GM12878 (cell line): ENCODE measurements at regions not wholly inside any gene's neighbourhood (a gene's known extent, or its start where the extent isn't known, plus 50 kb on each side); places are given as distances from the start of the nearest gene placed in this dataset.
A peak's percentile ranks its signal among the peaks of the same experiment; 100 is the strongest.

Experiments
- ATAC-seq: fragments of 200-7000 bp; cut with Tn5 transposase; 3 replicates; pipeline ENCODE4 v1.9.1; 2020; ENCODE audit warnings: mild to moderate bottlenecking, moderate library complexity
- BruUV-seq: library from RNA; stranded (reverse); fragments of 400-500 nt; replicated peaks from 2 replicates; lab custom pipeline; 2021; lab: Mats Ljungman, UMichigan
- CTCF ChIA-PET: fragments of 300-600 bp; sonication (Branson Sonifier 250); formaldehyde crosslinking; extraction: SDS; loops from one replicate; lab custom pipeline; 2021; ENCODE audit warnings: inconsistent platforms; lab: Yijun Ruan, JAX
- POLR2A ChIA-PET: fragments of 350-600 bp; formaldehyde crosslinking; extraction: SDS; loops from one replicate; lab custom pipeline; 2021; ENCODE audit warnings: inconsistent platforms; lab: Charles Lee
- RAD21 ChIA-PET: fragments of 300-600 bp; sonication (Branson Sonifier 250); formaldehyde crosslinking; loops from one replicate; lab custom pipeline; 2023; ENCODE audit warnings: antibody characterized with exemption; ENCODE audit not compliant: unreplicated experiment; lab: Charles Lee
- SMC1A ChIA-PET: fragments of 300-600 bp; sonication (Branson Sonifier 250); formaldehyde crosslinking; loops from one replicate; lab custom pipeline; 2023; ENCODE audit not compliant: unreplicated experiment, uncharacterized antibody; lab: Charles Lee
- DNase-seq: peaks from one replicate; pipeline ENCODE4 v3.0.0-alpha.2; 2011; ENCODE audit warnings: low read depth, low spot score
- FAIRE-seq: peaks from 3 replicates; lab custom pipeline; 2011; peaks lifted over from hg19 to GRCh38; lab: Jason Lieb, UNC
- H2AFZ ChIP-seq: 2 replicates; pipeline ENCODE4 v1.6.0; 2011; ENCODE audit warnings: low read depth, low read length, control low read depth; ENCODE audit not compliant: control insufficient read depth
- H3K27ac ChIP-seq: 2 replicates; pipeline ENCODE4 v1.5.1; 2011; ENCODE audit warnings: control low read depth; ENCODE audit not compliant: control insufficient read depth, insufficient read depth
- H3K27me3 ChIP-seq, 2 experiments: replicated peaks in 1 of 2; 2 replicates each; pipeline versions ENCODE4 v1.6.0 to v1.6.1; 2011; ENCODE audit warnings: low read length in 1 of 2; ENCODE audit not compliant: control insufficient read depth in 2 of 2, insufficient read depth in 2 of 2
- H3K36me3 ChIP-seq, 2 experiments: 2 replicates each; pipeline ENCODE4 v1.5.1; 2011; ENCODE audit warnings: low read length in 1 of 2; ENCODE audit not compliant: control insufficient read depth in 2 of 2, insufficient read depth in 2 of 2
- H3K4me1 ChIP-seq: 2 replicates; pipeline ENCODE4 v1.6.1; 2011; ENCODE audit warnings: mild to moderate bottlenecking, low read length, moderate library complexity, mixed read lengths; ENCODE audit not compliant: control insufficient read depth, insufficient read depth
- H3K4me2 ChIP-seq: 2 replicates; pipeline ENCODE4 v1.6.0; 2011; ENCODE audit warnings: control low read depth; ENCODE audit not compliant: control insufficient read depth, insufficient read depth
- H3K4me3 ChIP-seq: fragments of 200-600 bp; sonication (generic); 2 replicates; pipeline ENCODE4 v1.5.1; 2016
- H3K79me2 ChIP-seq: 2 replicates; pipeline ENCODE4 v1.6.0; 2011; ENCODE audit warnings: low read length; ENCODE audit not compliant: control insufficient read depth, insufficient read depth
- H3K9ac ChIP-seq: 2 replicates; pipeline ENCODE4 v1.8.0; 2011; ENCODE audit warnings: low read length, control low read depth, mixed read lengths; ENCODE audit not compliant: control insufficient read depth, insufficient read depth
- H3K9me3 ChIP-seq: replicated peaks from 3 replicates; pipeline ENCODE4 v1.5.1; 2011; ENCODE audit warnings: mild to moderate bottlenecking, low read length; ENCODE audit not compliant: control insufficient read depth, insufficient read depth
- H4K20me1 ChIP-seq: 2 replicates; pipeline ENCODE4 v1.6.0; 2011; ENCODE audit not compliant: control insufficient read depth, insufficient read depth
- CHD2 ChIP-seq: IDR thresholded peaks from 2 replicates; pipeline ENCODE4 v1.6.1; 2011; ENCODE audit warnings: low read depth, low read length, improper control_type of control experiment, borderline replicate concordance
- EED ChIP-seq: sonication (generic); IDR thresholded peaks from 2 replicates; pipeline ENCODE4 v1.6.1; 2016; ENCODE audit warnings: antibody characterized with exemption, low read depth
- HDAC6 ChIP-seq: fragments of 200-600 bp; sonication (generic); IDR thresholded peaks from one replicate; pipeline ENCODE4 v1.8.0; 2017; ENCODE audit warnings: antibody characterized with exemption; ENCODE audit not compliant: unreplicated experiment
- IKZF2 ChIP-seq, 2 experiments: fragments of 450-650 bp; IDR thresholded peaks; 2 replicates each; pipeline ENCODE4 v1.6.1; 2017; ENCODE audit warnings: mild to moderate bottlenecking in 2 of 2, moderate library complexity in 2 of 2
- IRF4 ChIP-seq: IDR thresholded peaks from 2 replicates; pipeline ENCODE4 v1.6.1; 2011; ENCODE audit warnings: low read depth, low read length
- JUNB ChIP-seq: IDR thresholded peaks from 2 replicates; pipeline ENCODE4 v1.6.1; 2016; ENCODE audit warnings: antibody characterized with exemption, mild to moderate bottlenecking
- NFIC ChIP-seq: IDR thresholded peaks from 2 replicates; pipeline ENCODE4 v1.6.1; 2012; ENCODE audit warnings: low read depth, mild to moderate bottlenecking, inconsistent platforms, low read length, moderate library complexity
- NKRF ChIP-seq: fragments of 450-650 bp; conservative IDR thresholded peaks from 2 replicates; pipeline ENCODE4 v1.6.1; 2017; ENCODE audit warnings: mild to moderate bottlenecking, moderate library complexity
- PRDM15 ChIP-seq: fragments of 450-650 bp; formaldehyde crosslinking; IDR thresholded peaks from 2 replicates; pipeline ENCODE4 v1.4.0; 2020; ENCODE audit warnings: mild to moderate bottlenecking, moderate library complexity
- SMC3 ChIP-seq: IDR thresholded peaks from 2 replicates; pipeline ENCODE4 v1.6.1; 2011; ENCODE audit warnings: low read length, improper control_type of control experiment, borderline replicate concordance
- YY1 ChIP-seq: IDR thresholded peaks from 2 replicates; pipeline ENCODE4 v1.6.1; 2011; ENCODE audit warnings: low read depth, mild to moderate bottlenecking, low read length
- ZSCAN29 ChIP-seq: fragments of 450-650 bp; IDR thresholded peaks from 2 replicates; pipeline ENCODE4 v1.6.1; 2017; ENCODE audit warnings: mild to moderate bottlenecking, moderate library complexity
- WGBS: methylation state at CpG from one replicate; pipeline ENCODE4 v1.1.6; 2016; ENCODE audit warnings: low lambda C conversion rate; ENCODE audit not compliant: insufficient replicate concordance, insufficient coverage; ENCODE audit errors: missing lambda C conversion rate; 5-methylcytosine and 5-hydroxymethylcytosine counted together
- in situ Hi-C: fragments of 300-500 bp; cut with MboI; formaldehyde crosslinking; loops from 9 replicates; pipeline ENCODE4 v1.14.3; 2018; ENCODE audit warnings: mixed read lengths
- intact Hi-C: fragments of 100-400 bp; cut with micrococcal nuclease; formaldehyde crosslinking; loops from one replicate; pipeline ENCODE4 v1.14.2; 2022; ENCODE audit not compliant: unreplicated experiment

GRCh38 chr12:58425481-58426392 lies 484.4 kb downstream of the ATP23 start:
- Histone ChIP-seq H3K27ac (peak overlapping the region; percentile 81), H2AFZ (peak overlapping the region; percentile 83), H3K9me3 (no peaks in the 10 kb centered on the region), H3K4me3 (peak overlapping the region; percentile 2; the same call in 1 of the 2 replicates), H4K20me1 (no peaks in the 10 kb centered on the region), H3K4me2 (peak overlapping the region; percentile 96), H3K4me1 (peaks cover 31% of the 10 kb centered on the region), H3K27me3 (no peaks in the 10 kb centered on the region), H3K79me2 (no peaks in the 10 kb centered on the region), H3K9ac (peak overlapping the region; percentile 45; the same call in 1 of the 2 replicates), H3K36me3 (no peaks in the 10 kb centered on the region)
- POLR2A ChIA-PET: interaction anchor here (1.4 to 1.5 kb wide), 2 partner anchors 44 to 53 kb away, joined by 3 to 4 read pairs; no protein-coding TSS in a partner anchor
- FAIRE-seq: no peak
- CTCF ChIA-PET: interaction anchor here (0.7 to 2.2 kb wide), 5 partner anchors 9 to 33 kb away, joined by 3 to 9 read pairs (median 4); no protein-coding TSS in a partner anchor
- RAD21 ChIA-PET: interaction anchor here (1.0 to 2.2 kb wide), 2 partner anchors 18 to 55 kb away, joined by 3 to 5 read pairs; no protein-coding TSS in a partner anchor
- SMC1A ChIA-PET: interaction anchor here (0.7 to 2.6 kb wide), 9 partner anchors 9 to 59 kb away, joined by 3 to 9 read pairs (median 5); no protein-coding TSS in a partner anchor
- WGBS: under 1% methylated on average over 6 of the region's 6 CpGs
- no TSS peak for BruUV-seq
- TF ChIP-seq SMC3 (no peak), EED (0 out of 2 replicates have a peak, but pooled peaks have one; percentile 26), IKZF2 (IDR thresholded peaks at IDR 0.05) (peak in 1 of 2 experiments; percentile 29; a peak in 1 of 4 replicates), YY1 (peak; percentile 47; the same call in 1 of the 2 replicates), IRF4 (0 out of 2 replicates have a peak, but pooled peaks have one; percentile 16), HDAC6 (no peak), PRDM15 (CRISPR knock-in tag) (no peak), ZSCAN29 (no peak), NKRF (no peak), JUNB (peak; percentile 40; the same call in 1 of the 2 replicates), CHD2 (no peak), NFIC (peak; percentile 25; the same call in 1 of the 2 replicates)
- in situ Hi-C loops: no loop called here
- peak; percentile 73 for DNase-seq
- ATAC-seq: peak; percentile 95
- intact Hi-C loops: no loop called here
